ENCODE measurements at regions not wholly inside any gene's neighbourhood (a gene's known extent, or its start where the extent isn't known, plus 50 kb on each side); places are given as distances from the start of the nearest gene placed in this dataset.

DNA sequence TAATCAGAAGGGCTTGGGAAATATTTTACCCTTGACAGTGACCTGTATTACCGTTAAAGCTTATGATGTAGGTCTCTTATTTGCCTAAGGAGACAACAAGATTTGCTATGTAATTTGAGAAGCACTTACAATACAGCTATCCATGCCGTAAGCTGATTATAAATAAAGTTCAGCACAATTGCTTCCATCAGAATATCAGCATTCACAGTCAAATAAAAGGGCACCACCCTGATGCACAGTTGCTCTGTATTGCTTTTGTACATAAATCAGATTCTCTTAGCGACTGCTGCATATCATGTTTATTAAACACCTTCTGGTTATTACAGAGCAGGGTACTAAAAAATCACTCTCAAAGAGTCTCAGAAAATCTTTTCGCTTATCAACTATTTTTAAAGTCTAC lies 67.3 kb upstream of the VRK1 start:
- TF ChIP-seq POU2F2 (IDR thresholded peaks at IDR 0.05; ENCODE audit: low read depth, low read length) (no peak), SPI1 (IDR thresholded peaks at IDR 0.05; ENCODE audit: low read depth, low read length) (no peak), POLR2AphosphoS5 (IDR thresholded peaks at IDR 0.05; ENCODE audit: low read depth, low read length) (no peak), PAX5 (IDR thresholded peaks at IDR 0.05; ENCODE audit: insufficient read depth, low read length, severe bottlenecking) (no peak), TAF1 (IDR thresholded peaks at IDR 0.05; ENCODE audit: low read depth, low read length) (no peak)
- no peak for DNase-seq (ENCODE audit: insufficient read length, low spot score)
- no peak for FAIRE-seq

GRCh38 chr14:96730386-96730785 lies 66.8 kb upstream of the VRK1 start:
- DNase-seq (ENCODE audit: insufficient read length, low spot score) (no peak), FAIRE-seq (no peak)
- no peak for TF ChIP-seq POU2F2 (IDR thresholded peaks at IDR 0.05; ENCODE audit: low read depth, low read length)
- no peak for TF ChIP-seq PAX5 (IDR thresholded peaks at IDR 0.05; ENCODE audit: insufficient read depth, low read length, severe bottlenecking)
- TF ChIP-seq POLR2AphosphoS5 (IDR thresholded peaks at IDR 0.05; ENCODE audit: low read depth, low read length), result no peak
- TF ChIP-seq TAF1 (IDR thresholded peaks at IDR 0.05; ENCODE audit: low read depth, low read length), result no peak
- no peak for TF ChIP-seq SPI1 (IDR thresholded peaks at IDR 0.05; ENCODE audit: low read depth, low read length)
- TF ChIP-seq POLR2A (IDR thresholded peaks at IDR 0.05; ENCODE audit: low read depth, low read length), result no peak

- DNase-seq (ENCODE audit: insufficient read length, low spot score) (no peak), FAIRE-seq (no peak)
Observed at GRCh38 chr14:96734076-96734622, 63.0 kb upstream of the VRK1 start.

DNA sequence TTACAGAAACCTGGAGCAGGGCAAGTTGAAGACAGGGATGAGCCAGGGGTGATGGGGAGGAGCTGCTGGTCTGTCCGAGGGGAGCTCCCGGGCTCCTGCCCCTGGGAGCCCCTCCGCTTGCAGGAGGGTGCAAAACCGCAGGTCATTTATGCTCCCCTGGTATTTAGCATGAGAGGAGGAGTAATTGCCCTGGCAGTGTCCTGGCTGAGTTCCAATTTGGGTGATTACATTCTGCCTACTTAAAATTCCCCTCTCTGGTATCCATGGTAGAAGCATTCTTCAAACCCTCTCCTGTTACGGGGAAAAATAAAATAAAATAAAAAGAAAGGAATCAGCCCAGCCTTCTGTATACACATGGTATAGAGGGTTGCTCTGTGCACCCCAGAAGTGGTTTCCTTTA lies 61.7 kb upstream of the VRK1 start:
- no peak for DNase-seq (ENCODE audit: insufficient read length, low spot score)
- FAIRE-seq, result no peak

More at GRCh38 chr14:96734076-96734622, 63.0 kb upstream of the VRK1 start:
- TF ChIP-seq SPI1 (IDR thresholded peaks at IDR 0.05; ENCODE audit: low read depth, low read length) (no peak), TAF1 (IDR thresholded peaks at IDR 0.05; ENCODE audit: low read depth, low read length) (no peak), POU2F2 (IDR thresholded peaks at IDR 0.05; ENCODE audit: low read depth, low read length) (no peak), POLR2A (IDR thresholded peaks at IDR 0.05; ENCODE audit: low read depth, low read length) (no peak), POLR2AphosphoS5 (IDR thresholded peaks at IDR 0.05; ENCODE audit: low read depth, low read length) (no peak), PAX5 (IDR thresholded peaks at IDR 0.05; ENCODE audit: insufficient read depth, low read length, severe bottlenecking) (no peak)

GRCh38 chr14:96736439-96736838 lies 60.7 kb upstream of the VRK1 start:
- DNase-seq (ENCODE audit: insufficient read length, low spot score) (no peak), FAIRE-seq (no peak)
- TF ChIP-seq PAX5 (IDR thresholded peaks at IDR 0.05; ENCODE audit: insufficient read depth, low read length, severe bottlenecking), result no peak
- no peak for TF ChIP-seq SPI1 (IDR thresholded peaks at IDR 0.05; ENCODE audit: low read depth, low read length)
- no peak for TF ChIP-seq POLR2A (IDR thresholded peaks at IDR 0.05; ENCODE audit: low read depth, low read length)
- TF ChIP-seq POLR2AphosphoS5 (IDR thresholded peaks at IDR 0.05; ENCODE audit: low read depth, low read length), result no peak
- no peak for TF ChIP-seq POU2F2 (IDR thresholded peaks at IDR 0.05; ENCODE audit: low read depth, low read length)
- TF ChIP-seq TAF1 (IDR thresholded peaks at IDR 0.05; ENCODE audit: low read depth, low read length), result no peak

More for the DNA sequence above, 61.7 kb upstream of the VRK1 start:
- TF ChIP-seq POLR2AphosphoS5 (IDR thresholded peaks at IDR 0.05; ENCODE audit: low read depth, low read length) (no peak), PAX5 (IDR thresholded peaks at IDR 0.05; ENCODE audit: insufficient read depth, low read length, severe bottlenecking) (no peak), TAF1 (IDR thresholded peaks at IDR 0.05; ENCODE audit: low read depth, low read length) (no peak), POLR2A (IDR thresholded peaks at IDR 0.05; ENCODE audit: low read depth, low read length) (no peak), SPI1 (IDR thresholded peaks at IDR 0.05; ENCODE audit: low read depth, low read length) (no peak), POU2F2 (IDR thresholded peaks at IDR 0.05; ENCODE audit: low read depth, low read length) (no peak)

DNA sequence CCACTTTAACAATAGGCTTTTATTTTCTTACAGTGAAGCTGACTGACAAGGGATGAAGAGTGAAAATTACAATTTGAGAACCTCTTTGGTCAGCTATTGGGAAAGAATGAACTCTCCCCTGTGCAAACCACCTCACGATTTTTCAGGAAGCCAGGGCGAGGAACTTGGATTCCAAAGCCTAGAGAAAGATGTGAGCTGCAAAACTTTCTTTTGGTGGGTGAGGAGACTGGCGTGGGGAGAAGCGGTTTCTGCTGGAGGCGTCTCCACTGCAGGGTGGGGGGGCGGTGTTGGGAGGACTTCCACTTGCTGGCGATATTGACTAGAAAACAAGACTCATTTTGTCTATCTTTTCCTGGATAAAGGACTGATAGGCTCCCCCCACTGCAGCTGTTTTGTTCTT lies 59.3 kb upstream of the VRK1 start:
- TF ChIP-seq POLR2A (IDR thresholded peaks at IDR 0.05; ENCODE audit: low read depth, low read length) (no peak), SPI1 (IDR thresholded peaks at IDR 0.05; ENCODE audit: low read depth, low read length) (no peak), POLR2AphosphoS5 (IDR thresholded peaks at IDR 0.05; ENCODE audit: low read depth, low read length) (no peak), TAF1 (IDR thresholded peaks at IDR 0.05; ENCODE audit: low read depth, low read length) (no peak), POU2F2 (IDR thresholded peaks at IDR 0.05; ENCODE audit: low read depth, low read length) (no peak), PAX5 (IDR thresholded peaks at IDR 0.05; ENCODE audit: insufficient read depth, low read length, severe bottlenecking) (no peak)
- DNase-seq (ENCODE audit: insufficient read length, low spot score), result no peak
- no peak for FAIRE-seq

GRCh38 chr14:96739200-96739910 lies 57.8 kb upstream of the VRK1 start:
- no peak for TF ChIP-seq TAF1 (IDR thresholded peaks at IDR 0.05; ENCODE audit: low read depth, low read length)
- no peak for TF ChIP-seq PAX5 (IDR thresholded peaks at IDR 0.05; ENCODE audit: insufficient read depth, low read length, severe bottlenecking)
- no peak for TF ChIP-seq SPI1 (IDR thresholded peaks at IDR 0.05; ENCODE audit: low read depth, low read length)
- no peak for TF ChIP-seq POLR2AphosphoS5 (IDR thresholded peaks at IDR 0.05; ENCODE audit: low read depth, low read length)
- no peak for TF ChIP-seq POU2F2 (IDR thresholded peaks at IDR 0.05; ENCODE audit: low read depth, low read length)
- TF ChIP-seq POLR2A (IDR thresholded peaks at IDR 0.05; ENCODE audit: low read depth, low read length), result no peak
- no peak for FAIRE-seq
- DNase-seq (ENCODE audit: insufficient read length, low spot score), result no peak

DNA sequence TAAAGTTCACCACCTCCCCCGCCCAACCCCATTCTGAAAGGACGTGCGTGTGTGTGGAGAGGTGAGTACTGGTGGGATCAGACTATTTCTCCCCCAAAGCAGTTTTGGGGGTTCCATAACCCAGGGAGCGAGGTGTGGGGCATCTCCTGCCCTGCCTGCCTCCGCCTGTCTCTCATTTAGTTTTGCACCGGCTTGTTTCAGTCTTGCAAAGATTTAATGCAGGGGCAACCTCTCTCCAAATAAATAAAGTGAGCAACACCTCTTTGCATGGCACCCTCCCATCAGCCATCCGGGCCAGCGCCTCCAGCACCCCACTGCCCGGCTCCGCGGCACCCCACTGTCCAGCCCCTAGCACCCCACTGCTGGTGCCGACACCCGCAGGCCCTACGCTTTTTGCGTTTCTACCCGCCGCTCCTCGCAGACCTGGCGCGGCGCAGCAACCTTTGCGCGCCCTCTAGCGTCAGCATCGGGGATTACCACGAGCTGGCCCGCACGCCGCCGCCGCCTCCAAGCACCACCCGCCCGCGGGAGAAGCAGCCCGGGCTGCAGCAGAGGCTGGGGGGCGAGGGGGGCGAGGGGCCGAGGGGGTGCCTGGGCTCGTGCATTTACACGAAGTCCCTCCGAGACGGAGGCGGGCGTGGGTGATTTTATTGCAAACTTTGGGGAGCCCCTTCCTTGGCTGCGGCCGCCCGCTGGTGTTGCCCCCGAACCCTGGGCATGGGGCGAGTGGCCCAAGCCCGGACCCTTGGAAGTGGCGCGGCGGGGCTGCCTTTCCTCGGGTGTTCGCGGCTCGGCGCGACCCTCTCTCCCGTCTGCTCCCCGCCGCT lies 55.8 kb upstream of the VRK1 start:
- FAIRE-seq (peak; percentile 85), DNase-seq (ENCODE audit: insufficient read length, low spot score) (peak; percentile 87)
- no peak for TF ChIP-seq PAX5 (IDR thresholded peaks at IDR 0.05; ENCODE audit: insufficient read depth, low read length, severe bottlenecking)
- TF ChIP-seq POLR2A (IDR thresholded peaks at IDR 0.05; ENCODE audit: low read depth, low read length), result no peak
- TF ChIP-seq POLR2AphosphoS5 (IDR thresholded peaks at IDR 0.05; ENCODE audit: low read depth, low read length), result no peak
- no peak for TF ChIP-seq SPI1 (IDR thresholded peaks at IDR 0.05; ENCODE audit: low read depth, low read length)
- TF ChIP-seq POU2F2 (IDR thresholded peaks at IDR 0.05; ENCODE audit: low read depth, low read length), result no peak
- no peak for TF ChIP-seq TAF1 (IDR thresholded peaks at IDR 0.05; ENCODE audit: low read depth, low read length)

DNA sequence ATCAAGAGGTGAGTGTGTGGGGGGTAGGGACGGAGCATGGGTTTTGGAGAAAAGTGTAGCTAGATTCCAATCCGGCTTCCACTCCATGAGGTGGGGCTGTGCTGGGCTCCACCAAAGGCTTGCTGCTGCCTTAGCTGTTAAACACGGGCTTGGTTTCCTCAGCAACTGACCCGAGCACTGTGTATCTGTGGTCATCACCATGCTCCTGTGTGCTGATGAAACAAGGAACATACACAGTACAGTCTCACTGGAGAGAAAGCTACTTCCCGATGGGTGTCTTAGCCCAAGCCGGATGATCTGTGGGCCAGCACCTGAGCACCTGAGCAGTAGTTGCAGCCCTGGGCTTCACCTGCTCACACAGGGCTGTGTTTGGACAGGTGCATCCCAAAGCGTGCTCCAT lies 52.9 kb upstream of the VRK1 start:
- no peak for FAIRE-seq
- TF ChIP-seq POLR2A (IDR thresholded peaks at IDR 0.05; ENCODE audit: low read depth, low read length) (no peak), POLR2AphosphoS5 (IDR thresholded peaks at IDR 0.05; ENCODE audit: low read depth, low read length) (no peak), SPI1 (IDR thresholded peaks at IDR 0.05; ENCODE audit: low read depth, low read length) (no peak), POU2F2 (IDR thresholded peaks at IDR 0.05; ENCODE audit: low read depth, low read length) (no peak), PAX5 (IDR thresholded peaks at IDR 0.05; ENCODE audit: insufficient read depth, low read length, severe bottlenecking) (no peak), TAF1 (IDR thresholded peaks at IDR 0.05; ENCODE audit: low read depth, low read length) (no peak)
- DNase-seq (ENCODE audit: insufficient read length, low spot score), result no peak

Measured in GM12891 (cell line).